HCT116 (cell line): ENCODE measurements at regions not wholly inside any gene's neighbourhood (a gene's known extent, or its start where the extent isn't known, plus 50 kb on each side); places are given as distances from the start of the nearest gene placed in this dataset.

Experiments
- ATAC-seq: fragments of 200-7000 bp; cut with Tn5 transposase; 2 replicates; pipeline ENCODE4 v1.9.1; 2020; ENCODE audit warnings: mild to moderate bottlenecking, moderate library complexity
- BruUV-seq: library from RNA; stranded (reverse); fragments of 400-500 nt; replicated peaks from 2 replicates; lab custom pipeline; 2021; lab: Mats Ljungman, UMichigan
- CTCF ChIA-PET: fragments of 300-600 bp; sonication (Branson Sonifier 250); formaldehyde crosslinking; loops from one replicate; lab custom pipeline; 2021; ENCODE audit warnings: antibody characterized with exemption; lab: Charles Lee
- POLR2A ChIA-PET: fragments of 300-600, 350-600 bp; sonication (Branson Sonifier 250); formaldehyde crosslinking; loops from one replicate; lab custom pipeline; 2021; ENCODE audit warnings: antibody characterized with exemption; lab: Charles Lee
- RAD21 ChIA-PET, 2 experiments: fragments of 300-600 bp; sonication (Branson Sonifier 250); formaldehyde crosslinking; loops; one replicate each; lab custom pipeline; 2023; ENCODE audit warnings: low total read pairs in 2 of 2; ENCODE audit not compliant: uncharacterized antibody in 2 of 2, unreplicated experiment in 2 of 2, low non-redundant PET in 1 of 2; lab: Charles Lee
- DNase-seq: peaks from one replicate; pipeline ENCODE4 v3.0.0-alpha.2; 2010; ENCODE audit warnings: low read depth, low spot score
- H2AFZ ChIP-seq: fragments of 200-600 bp; shearing (Covaris generic), sonication (generic); 2 replicates; pipeline ENCODE4 v1.6.1; 2017; ENCODE audit warnings: low read depth, mixed run types, mixed read lengths, antibody characterized with exemption, low read length; ENCODE audit not compliant: poor library complexity, severe bottlenecking
- H3K27ac ChIP-seq: 2 replicates; pipeline ENCODE4 v1.5.1; 2012; ENCODE audit warnings: low read depth, low read length
- H3K27me3 ChIP-seq: fragments of 200-600 bp; sonication (generic); 2 replicates; pipeline ENCODE4 v1.6.1; 2016; ENCODE audit warnings: mixed run types, low read length, mixed read lengths; ENCODE audit not compliant: insufficient read depth
- H3K36me3 ChIP-seq, 2 experiments: fragments of 200-500 bp in 1 of 2; fragments of 200-600 bp in 1 of 2; sonication (Bioruptor generic) in 1 of 2; sonication (generic) in 1 of 2; 2 replicates each; pipeline versions ENCODE4 v1.5.1 to v1.6.1; 2014 to 2016; ENCODE audit warnings: low read length in 2 of 2, inconsistent platforms in 1 of 2, mixed read lengths in 1 of 2, mixed run types in 1 of 2; ENCODE audit not compliant: insufficient read depth in 2 of 2, control insufficient read depth in 1 of 2
- H3K4me1 ChIP-seq, 2 experiments: fragments of 200-600 bp in 1 of 2; sonication (generic) in 1 of 2; 2 replicates each; pipeline versions ENCODE4 v1.5.1 to v1.6.1; 2012 to 2017; ENCODE audit warnings: low read length in 2 of 2, inconsistent platforms in 1 of 2, mild to moderate bottlenecking in 1 of 2, mixed read lengths in 1 of 2, mixed run types in 1 of 2, moderate library complexity in 1 of 2; ENCODE audit not compliant: insufficient read depth in 2 of 2, control insufficient read depth in 1 of 2
- H3K4me2 ChIP-seq: fragments of 200-600 bp; sonication (generic); 2 replicates; pipeline ENCODE4 v1.6.1; 2017; ENCODE audit warnings: mixed run types, low read length, mixed read lengths
- H3K4me3 ChIP-seq, 2 experiments: fragments of 200-600 bp in 1 of 2; sonication (generic) in 1 of 2; replicated peaks in 1 of 2; 2 replicates each; pipeline ENCODE4 v1.5.1; 2011 to 2016; ENCODE audit warnings: low read length in 2 of 2, control low read depth in 1 of 2, low read depth in 1 of 2, mild to moderate bottlenecking in 1 of 2, mixed read lengths in 1 of 2, mixed run types in 1 of 2
- H3K79me2 ChIP-seq: fragments of 200-600 bp; sonication (generic); 2 replicates; pipeline ENCODE4 v1.6.1; 2017; ENCODE audit warnings: mild to moderate bottlenecking, mixed run types, low read length, moderate library complexity, mixed read lengths; ENCODE audit not compliant: insufficient read depth
- H3K9ac ChIP-seq: fragments of 200-600 bp; sonication (generic); 2 replicates; pipeline ENCODE4 v1.6.1; 2016; ENCODE audit warnings: low read length, mixed read lengths
- H3K9me2 ChIP-seq: fragments of 200-600 bp; sonication (generic), shearing (Covaris generic); 2 replicates; pipeline ENCODE4 v1.6.1; 2017; ENCODE audit warnings: mixed run types, mild to moderate bottlenecking, moderate library complexity; ENCODE audit not compliant: insufficient read depth
- H3K9me3 ChIP-seq, 2 experiments: fragments of 200-500 bp in 1 of 2; fragments of 200-600 bp in 1 of 2; sonication (Bioruptor generic) in 1 of 2; sonication (generic) in 1 of 2; 2 replicates each; pipeline ENCODE4 v1.6.1; 2014 to 2017; ENCODE audit warnings: low read length in 2 of 2, mixed read lengths in 2 of 2, inconsistent platforms in 1 of 2, low read depth in 1 of 2, mild to moderate bottlenecking in 1 of 2, mixed run types in 1 of 2, moderate library complexity in 1 of 2; ENCODE audit not compliant: control insufficient read depth in 1 of 2, insufficient read depth in 1 of 2
- H4K20me1 ChIP-seq: fragments of 200-600 bp; sonication (generic), shearing (Covaris generic); 2 replicates; pipeline ENCODE4 v1.6.1; 2017; ENCODE audit warnings: mixed run types, mild to moderate bottlenecking, moderate library complexity; ENCODE audit not compliant: insufficient read depth
- EGR1 ChIP-seq: IDR thresholded peaks from 2 replicates; pipeline ENCODE4 v1.6.1; 2012; ENCODE audit warnings: low read depth
- JUND ChIP-seq: IDR thresholded peaks from 2 replicates; pipeline ENCODE4 v1.6.1; 2012
- SIN3A ChIP-seq: IDR thresholded peaks from 2 replicates; pipeline ENCODE4 v1.6.1; 2012; ENCODE audit warnings: low read depth
- SP1 ChIP-seq: IDR thresholded peaks from 2 replicates; pipeline ENCODE4 v1.6.1; 2012; ENCODE audit warnings: low read depth
- intact Hi-C: fragments of 100-400 bp; cut with micrococcal nuclease; formaldehyde crosslinking; loops from 2 replicates; pipeline ENCODE4 v1.10.0; 2022
- TF ChIP-seq, protein P1 (sequence below): IDR thresholded peaks from 2 replicates; pipeline ENCODE4 v1.6.1; 2012; ENCODE audit warnings: low read depth

DNA sequence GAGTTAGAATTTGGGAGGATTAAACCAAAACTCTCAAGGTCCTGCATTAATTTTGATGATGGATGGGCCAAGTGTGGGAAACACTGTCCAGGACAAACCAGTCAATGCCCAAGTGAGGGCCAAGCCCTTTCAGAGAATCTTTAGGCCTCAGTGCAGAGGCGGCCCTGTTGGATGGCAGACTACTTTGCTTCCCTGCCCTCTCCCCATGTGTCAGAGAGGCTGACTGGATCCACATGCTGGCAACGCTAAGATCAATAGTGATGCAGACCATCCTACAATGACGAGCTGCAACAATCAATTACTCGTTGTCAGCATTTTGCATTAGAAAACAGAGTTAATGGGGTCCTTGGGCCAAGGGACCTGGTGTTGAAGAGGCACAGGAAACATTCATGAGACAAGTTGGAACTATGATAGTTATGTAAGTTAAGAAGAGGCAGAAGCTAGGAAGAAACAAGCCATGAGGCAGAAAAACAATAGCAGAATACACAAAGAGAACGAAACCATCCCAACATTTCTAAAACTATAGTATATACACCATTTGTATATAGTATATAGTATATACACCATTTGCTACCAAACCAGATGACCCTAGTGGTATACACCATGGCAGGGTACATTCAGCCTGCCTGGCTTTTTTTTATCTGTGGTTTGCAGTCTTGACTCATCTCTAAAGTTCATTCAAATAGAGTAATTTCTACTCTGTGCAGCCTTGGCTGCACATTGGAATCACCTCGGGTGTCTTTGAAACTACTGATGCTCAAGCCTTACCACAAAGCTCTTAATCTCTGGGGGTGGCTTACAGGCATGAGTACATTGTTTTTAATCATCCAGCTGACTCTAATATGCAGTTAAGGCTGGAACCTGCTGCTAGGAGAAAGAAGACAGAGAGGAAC is 147.7 kb upstream of the GYPA start:
- Histone ChIP-seq H3K9me3 (no peaks in the 10 kb centered on the region), H3K36me3 (no peaks in the 10 kb centered on the region), H3K4me3 (no peak overlapping the region)
- intact Hi-C loops: no loop called here
- CTCF ChIA-PET: no interaction called here
- no peak for TF ChIP-seq EGR1
- TF ChIP-seq, protein P1, sequence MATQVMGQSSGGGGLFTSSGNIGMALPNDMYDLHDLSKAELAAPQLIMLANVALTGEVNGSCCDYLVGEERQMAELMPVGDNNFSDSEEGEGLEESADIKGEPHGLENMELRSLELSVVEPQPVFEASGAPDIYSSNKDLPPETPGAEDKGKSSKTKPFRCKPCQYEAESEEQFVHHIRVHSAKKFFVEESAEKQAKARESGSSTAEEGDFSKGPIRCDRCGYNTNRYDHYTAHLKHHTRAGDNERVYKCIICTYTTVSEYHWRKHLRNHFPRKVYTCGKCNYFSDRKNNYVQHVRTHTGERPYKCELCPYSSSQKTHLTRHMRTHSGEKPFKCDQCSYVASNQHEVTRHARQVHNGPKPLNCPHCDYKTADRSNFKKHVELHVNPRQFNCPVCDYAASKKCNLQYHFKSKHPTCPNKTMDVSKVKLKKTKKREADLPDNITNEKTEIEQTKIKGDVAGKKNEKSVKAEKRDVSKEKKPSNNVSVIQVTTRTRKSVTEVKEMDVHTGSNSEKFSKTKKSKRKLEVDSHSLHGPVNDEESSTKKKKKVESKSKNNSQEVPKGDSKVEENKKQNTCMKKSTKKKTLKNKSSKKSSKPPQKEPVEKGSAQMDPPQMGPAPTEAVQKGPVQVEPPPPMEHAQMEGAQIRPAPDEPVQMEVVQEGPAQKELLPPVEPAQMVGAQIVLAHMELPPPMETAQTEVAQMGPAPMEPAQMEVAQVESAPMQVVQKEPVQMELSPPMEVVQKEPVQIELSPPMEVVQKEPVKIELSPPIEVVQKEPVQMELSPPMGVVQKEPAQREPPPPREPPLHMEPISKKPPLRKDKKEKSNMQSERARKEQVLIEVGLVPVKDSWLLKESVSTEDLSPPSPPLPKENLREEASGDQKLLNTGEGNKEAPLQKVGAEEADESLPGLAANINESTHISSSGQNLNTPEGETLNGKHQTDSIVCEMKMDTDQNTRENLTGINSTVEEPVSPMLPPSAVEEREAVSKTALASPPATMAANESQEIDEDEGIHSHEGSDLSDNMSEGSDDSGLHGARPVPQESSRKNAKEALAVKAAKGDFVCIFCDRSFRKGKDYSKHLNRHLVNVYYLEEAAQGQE: no peak
- TF ChIP-seq SIN3A: no peak
- no peak for TF ChIP-seq SP1
- no peak for TF ChIP-seq JUND
- TF ChIP-seq, all 23 proteins: peak for 0
- no peaks in the 10 kb centered on the region for H4K20me1 ChIP-seq
- no peaks in the 10 kb centered on the region for H3K79me2 ChIP-seq
- H2AFZ ChIP-seq: no peak overlapping the region
- no peaks in the 10 kb centered on the region for H3K27me3 ChIP-seq
- ChIA-PET RAD21 (no interaction called here), POLR2A (no interaction called here)
- H3K4me1 ChIP-seq: no peaks in the 10 kb centered on the region
- H3K9ac ChIP-seq: no peak overlapping the region
- BruUV-seq: no TSS peak
- ATAC-seq (no peak), DNase-seq (no peak)
- H3K4me2 ChIP-seq: no peak overlapping the region
- no peaks in the 10 kb centered on the region; the same call in 1 of the 2 replicates for H3K9me2 ChIP-seq
- no peak overlapping the region for H3K27ac ChIP-seq
